Sigmoid colon (tissue), 6 donors: ENCODE measurements at regions not wholly inside any gene's neighbourhood (a gene's known extent, or its start where the extent isn't known, plus 50 kb on each side); places are given as distances from the start of the nearest gene placed in this dataset.

Experiments
- DNase-seq: peaks from one replicate; pipeline ENCODE4 v3.0.0-alpha.2; 2019
- H3K27ac ChIP-seq, 4 donors: fragments of 200-600 bp; sonication (generic); one replicate each; pipeline ENCODE4 v1.5.1; 2016 to 2019; ENCODE audit warnings: mild to moderate bottlenecking in 1 of 4
- H3K27me3 ChIP-seq, 3 donors: fragments of 200-600 bp; sonication (generic); one replicate each; pipeline ENCODE4 v1.5.1; 2019; ENCODE audit warnings: mild to moderate bottlenecking in 1 of 3
- H3K36me3 ChIP-seq, 4 donors: fragments of 200-600 bp; sonication (generic); one replicate each; pipeline ENCODE4 v1.5.1; 2016 to 2019
- H3K4me1 ChIP-seq, 4 donors: fragments of 200-600 bp; sonication (generic); one replicate each; pipeline ENCODE4 v1.5.1; 2017 to 2019
- H3K4me3 ChIP-seq, 4 donors: fragments of 200-600 bp; sonication (generic); one replicate each; pipeline ENCODE4 v1.5.1; 2017 to 2019; ENCODE audit warnings: mild to moderate bottlenecking in 2 of 4, moderate library complexity in 1 of 4
- H3K9me3 ChIP-seq, 4 donors: fragments of 200-600 bp in 3 of 4; sonication (generic) in 3 of 4; one replicate each; pipeline versions ENCODE4 v1.5.1 to v1.6.1; 2013 to 2019
- CTCF ChIP-seq, 4 experiments: fragments of 450-650 bp in 3 of 4; fragments of 200-600 bp in 1 of 4; IDR thresholded peaks; one replicate each; pipeline ENCODE4 v1.5.1; 2016 to 2019; ENCODE audit warnings: antibody characterized with exemption in 4 of 4, mild to moderate bottlenecking in 3 of 4, moderate library complexity in 2 of 4
- EP300 ChIP-seq, 4 donors: sonication (generic); formaldehyde crosslinking; IDR thresholded peaks; one replicate each; pipeline ENCODE4 v1.6.1; 2017; ENCODE audit warnings: antibody characterized with exemption in 4 of 4
- POLR2A ChIP-seq, 2 donors: fragments of 450-650 bp; IDR thresholded peaks; one replicate each; pipeline ENCODE4 v1.6.1; 2016; ENCODE audit warnings: antibody characterized with exemption in 2 of 2, mild to moderate bottlenecking in 2 of 2, moderate library complexity in 2 of 2
- POLR2AphosphoS5 ChIP-seq, 4 donors: sonication (generic); formaldehyde crosslinking; IDR thresholded peaks; one replicate each; pipeline ENCODE4 v1.6.1; 2017; ENCODE audit warnings: antibody characterized with exemption in 4 of 4
- WGBS, 2 donors: extraction: QIAGEN DNeasy Blood & Tissue Kit; methylation state at CpG; one replicate each; pipeline ENCODE4 v1.1.7; 2013; 5-methylcytosine and 5-hydroxymethylcytosine counted together
- intact Hi-C: fragments of 100-400 bp; cut with DNase I; formaldehyde crosslinking; loops from one replicate; pipeline ENCODE4 v1.15.1; 2023
- donor health status: healthy with polysubstance abuse.
- donor health status: healthy.

DNA sequence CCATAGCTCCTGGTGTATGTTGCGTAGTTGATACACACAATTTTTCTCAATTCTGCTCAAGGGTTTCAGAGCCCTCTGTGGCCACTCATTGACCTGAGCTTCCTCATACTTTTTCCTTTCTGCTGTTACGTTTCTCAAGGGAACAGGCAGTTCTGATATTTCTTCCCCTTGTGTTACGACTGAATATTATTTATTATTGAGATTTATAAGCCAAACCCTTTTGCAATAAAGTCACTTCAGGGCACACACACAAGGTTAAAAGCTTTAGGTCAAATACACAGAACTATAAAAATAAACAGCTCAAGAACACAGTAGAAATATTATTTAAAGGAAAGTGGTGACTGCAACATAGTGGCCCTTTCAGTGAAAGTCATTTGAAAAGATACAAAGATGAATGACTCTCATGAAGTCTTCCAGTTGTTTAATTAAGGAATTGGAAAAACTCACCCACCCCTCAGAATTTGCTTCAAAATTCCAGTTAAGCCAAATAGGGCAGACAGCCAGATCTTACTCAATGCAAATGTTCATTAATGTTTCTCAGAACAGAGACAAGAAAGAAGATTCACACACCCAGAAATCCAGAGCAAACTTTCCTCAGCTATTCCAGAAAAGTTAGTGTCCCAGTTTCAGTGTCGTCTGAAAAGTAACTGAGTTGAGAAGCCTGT, 179.7 kb downstream of the TRIB2 start:
- H3K4me3 ChIP-seq, result no peak overlapping the region
- 65 to 78% methylated on average over 4 of the region's 4 CpGs for WGBS, 2 donors
- intact Hi-C loops, result no loop called here
- DNase-seq, result no peak
- TF ChIP-seq EP300 (IDR thresholded peaks at IDR 0.05) (peak in 1 of 4 donors; percentile 64), CTCF (IDR thresholded peaks at IDR 0.05) (no peak), POLR2AphosphoS5 (IDR thresholded peaks at IDR 0.05) (peak; percentile 37 to 71 (median 46))
- H3K36me3 ChIP-seq, result no peaks in the 10 kb centered on the region
- H3K9me3 ChIP-seq, result peaks cover 0 to 3% (median 1%) of the 10 kb centered on the region in 4 donors
- no peaks in the 10 kb centered on the region for H3K27me3 ChIP-seq
- peak overlapping the region; percentile 26 to 65 (median 62) for H3K27ac ChIP-seq
- peaks cover 0 to 26% (median 18%) of the 10 kb centered on the region in 4 donors for H3K4me1 ChIP-seq

- no peak for DNase-seq
- H3K36me3 ChIP-seq, result no peaks in the 10 kb centered on the region
- H3K27ac ChIP-seq, result peak overlapping the region; percentile 26 to 65 (median 62)
- H3K4me3 ChIP-seq, result no peak overlapping the region
- intact Hi-C loops, result no loop called here
- H3K9me3 ChIP-seq, result peaks cover 0 to 3% (median 0%) of the 10 kb centered on the region in 4 donors
- no peaks in the 10 kb centered on the region for H3K27me3 ChIP-seq
- peaks cover 0 to 26% (median 18%) of the 10 kb centered on the region in 4 donors for H3K4me1 ChIP-seq
- no peak for TF ChIP-seq POLR2AphosphoS5 (IDR thresholded peaks at IDR 0.05)
- TF ChIP-seq EP300 (IDR thresholded peaks at IDR 0.05), result no peak
- TF ChIP-seq CTCF (IDR thresholded peaks at IDR 0.05), result no peak
- no peak for TF ChIP-seq POLR2A (IDR thresholded peaks at IDR 0.05)
- 31 to 47% methylated on average over 1 of the region's 1 CpG for WGBS, 2 donors
These were observed 180.4 kb downstream of the TRIB2 start for GRCh38 chr2:12897181-12897580.

- Histone ChIP-seq H3K27me3 (no peaks in the 10 kb centered on the region), H3K4me3 (no peak overlapping the region), H3K9me3 (no peaks in the 10 kb centered on the region), H3K27ac (no peak overlapping the region), H3K36me3 (no peaks in the 10 kb centered on the region), H3K4me1 (peaks cover 0 to 4% (median under 1%) of the 10 kb centered on the region in 4 donors)
- TF ChIP-seq POLR2A (IDR thresholded peaks at IDR 0.05) (no peak), EP300 (IDR thresholded peaks at IDR 0.05) (no peak), POLR2AphosphoS5 (IDR thresholded peaks at IDR 0.05) (no peak), CTCF (IDR thresholded peaks at IDR 0.05) (no peak)
- intact Hi-C loops, result no loop called here
- WGBS, 2 donors, result 87 to 90% methylated on average over 2 of the region's 2 CpGs
- DNase-seq, result no peak
These were observed 186.5 kb downstream of the TRIB2 start for GRCh38 chr2:12903272-12903671.

DNA sequence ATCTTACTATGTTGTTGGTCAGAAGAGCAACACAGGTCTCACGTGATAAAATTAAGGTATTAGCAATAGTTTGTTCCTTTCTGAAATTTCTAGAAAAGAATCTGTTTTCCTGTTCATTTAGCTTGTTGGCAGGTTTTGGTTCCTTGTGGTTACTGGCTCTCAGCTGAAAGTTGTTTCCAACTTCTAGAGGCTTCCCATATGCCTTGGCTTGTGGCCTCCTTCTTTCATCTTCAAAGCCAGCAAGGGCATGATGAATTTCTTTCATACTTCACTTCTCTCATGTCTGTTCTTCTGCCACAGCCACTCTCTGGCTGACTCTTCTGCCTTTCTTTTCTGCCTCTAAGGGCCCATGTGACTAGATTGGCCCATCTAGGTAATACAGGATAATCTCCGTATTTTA, 193.7 kb downstream of the TRIB2 start:
- H3K36me3 ChIP-seq, result no peaks in the 10 kb centered on the region
- no peaks in the 10 kb centered on the region for H3K27me3 ChIP-seq
- no peaks in the 10 kb centered on the region for H3K4me1 ChIP-seq
- intact Hi-C loops, result loop anchor here (10.0 kb wide), 1 partner anchor 96 kb away; no protein-coding TSS in a partner anchor
- no peak overlapping the region for H3K27ac ChIP-seq
- H3K4me3 ChIP-seq, result no peak overlapping the region
- 88 to 95% methylated on average over 2 of the region's 2 CpGs for WGBS, 2 donors
- TF ChIP-seq POLR2AphosphoS5 (IDR thresholded peaks at IDR 0.05) (peak in 3 of 4 donors; percentile 21 to 69 (median 56)), EP300 (IDR thresholded peaks at IDR 0.05) (no peak)
- no peaks in the 10 kb centered on the region for H3K9me3 ChIP-seq
- no peak for DNase-seq

DNA sequence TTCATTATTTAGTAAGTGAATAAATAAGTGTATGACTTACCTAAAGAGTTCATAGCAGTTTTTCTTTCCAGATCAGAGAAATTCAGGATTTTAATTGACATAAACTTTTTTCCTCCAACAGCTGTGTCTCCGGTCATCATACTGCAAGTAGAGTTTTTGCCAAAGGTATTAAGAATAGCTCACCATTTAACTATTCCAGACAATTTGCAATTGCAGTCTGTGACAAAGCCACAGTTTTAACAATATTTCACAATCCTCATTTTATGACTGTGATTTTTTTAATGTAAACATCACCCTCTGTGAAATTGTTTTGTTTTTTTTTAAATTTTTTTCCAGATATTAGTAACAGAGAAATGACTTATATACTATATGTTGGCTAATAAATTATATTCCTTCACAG, 199.1 kb downstream of the TRIB2 start:
- no peak for TF ChIP-seq POLR2AphosphoS5 (IDR thresholded peaks at IDR 0.05)
- TF ChIP-seq CTCF (IDR thresholded peaks at IDR 0.05), result no peak
- Histone ChIP-seq H3K9me3 (no peaks in the 10 kb centered on the region), H3K4me3 (no peak overlapping the region), H3K4me1 (peaks cover 0 to 23% (median 22%) of the 10 kb centered on the region in 4 donors), H3K36me3 (no peaks in the 10 kb centered on the region), H3K27ac (no peak overlapping the region), H3K27me3 (no peaks in the 10 kb centered on the region)
- 70 to 88% methylated on average over 1 of the region's 1 CpG for WGBS, 2 donors
- DNase-seq, result no peak
- intact Hi-C loops, result loop anchor here (5.0 to 10.0 kb wide), 2 partner anchors 101 to 198 kb away; partner anchors contain the start of gene TRIB2
